ENCODE measurements at regions not wholly inside any gene's neighbourhood (a gene's known extent, or its start where the extent isn't known, plus 50 kb on each side); places are given as distances from the start of the nearest gene placed in this dataset.

- no peak for TF ChIP-seq GATA2 (IDR thresholded peaks at IDR 0.05; ENCODE audit: low read depth, low read length)
- TF ChIP-seq GATA3 (IDR thresholded peaks at IDR 0.05; ENCODE audit: low read depth, low read length) = no peak
Observed at GRCh38 chr1:30010506-30011106, 712.8 kb downstream of the MATN1 start.

Measured in SH-SY5Y (cell line).